ENCODE measurements at regions not wholly inside any gene's neighbourhood (a gene's known extent, or its start where the extent isn't known, plus 50 kb on each side); places are given as distances from the start of the nearest gene placed in this dataset.

DNA sequence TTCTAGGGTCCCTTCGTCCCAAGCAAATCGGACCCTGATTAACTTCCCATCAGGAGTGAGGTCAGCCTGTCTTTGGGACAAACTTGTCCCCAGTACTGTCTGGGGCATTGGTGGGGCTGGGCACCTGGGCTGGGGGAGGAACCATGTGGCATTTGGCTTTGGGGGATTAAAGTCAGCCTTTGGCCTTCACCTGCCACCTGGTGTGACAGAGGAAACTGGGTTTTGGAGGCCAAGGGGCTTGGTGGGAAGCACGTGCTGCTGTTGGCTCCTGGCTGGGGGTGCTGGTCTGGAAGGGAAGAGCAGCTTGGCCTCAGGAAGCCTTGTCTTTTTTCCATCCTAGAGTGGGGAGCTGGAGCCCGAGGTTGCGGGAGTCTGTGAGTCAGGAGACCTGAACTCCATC is 78.4 kb upstream of the NECTIN1 start:
- no peak for DNase-seq

DNA sequence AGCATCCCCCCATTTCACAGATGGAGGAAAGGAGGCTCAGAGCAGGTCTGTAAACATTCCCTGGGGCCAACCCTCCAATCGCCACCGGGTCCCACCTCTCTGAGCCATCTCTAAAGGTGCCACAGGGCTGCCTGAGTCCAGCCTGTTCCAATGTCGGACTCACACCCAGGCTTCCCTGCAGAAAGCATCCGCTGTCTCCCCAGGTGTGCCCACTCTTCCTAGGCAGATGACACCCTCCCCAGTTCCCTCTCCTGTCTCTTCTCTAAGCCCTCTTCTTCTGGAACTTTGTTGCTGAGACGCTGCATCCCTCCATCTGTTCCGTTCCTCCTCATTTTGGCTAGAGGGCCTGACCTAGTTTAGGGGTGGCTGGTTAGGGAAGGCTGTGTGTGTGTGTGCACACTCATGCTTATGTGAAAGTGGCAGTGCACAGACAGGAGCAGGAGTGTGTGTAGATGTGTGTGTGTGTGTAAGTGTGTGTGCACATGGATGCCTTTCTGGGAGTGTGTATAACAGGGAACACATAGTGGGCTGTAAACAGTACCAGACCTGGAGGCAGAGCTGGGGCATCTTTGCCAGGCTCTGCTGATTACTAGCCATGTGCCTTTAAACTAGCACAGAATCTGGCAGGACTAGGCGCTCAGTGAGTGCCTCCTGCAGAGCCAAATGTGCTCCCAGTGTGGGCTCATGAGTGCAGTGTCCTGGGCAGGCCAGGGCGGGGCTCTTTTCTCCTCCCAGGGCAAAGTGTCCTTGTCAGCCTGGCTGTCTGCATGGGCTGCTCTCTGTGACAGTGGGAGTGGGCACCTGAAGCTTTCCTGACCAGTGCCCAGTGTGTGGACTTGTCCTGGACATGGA is 77.3 kb upstream of the NECTIN1 start:
- DNase-seq: no peak

DNA sequence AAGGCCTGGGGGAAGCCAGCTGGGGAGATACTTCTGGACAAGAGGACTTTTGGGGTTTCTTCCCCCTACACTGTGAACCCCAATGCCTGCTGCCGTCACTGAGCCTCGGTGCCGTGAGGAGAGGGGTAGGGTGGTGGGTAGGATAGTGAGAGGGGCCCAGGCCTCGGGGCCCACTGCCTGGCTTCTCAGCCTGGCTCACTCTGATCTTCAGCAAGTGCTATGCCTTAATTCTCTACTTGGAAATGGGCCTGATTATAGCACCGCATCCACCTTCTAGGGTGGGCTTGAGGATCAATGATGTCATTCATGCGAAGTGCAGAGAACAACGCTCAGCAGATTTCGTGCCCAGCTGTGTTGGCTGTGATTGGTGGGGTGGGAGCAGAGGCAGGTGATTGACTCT is 76.7 kb upstream of the NECTIN1 start:
- DNase-seq: no peak

DNA sequence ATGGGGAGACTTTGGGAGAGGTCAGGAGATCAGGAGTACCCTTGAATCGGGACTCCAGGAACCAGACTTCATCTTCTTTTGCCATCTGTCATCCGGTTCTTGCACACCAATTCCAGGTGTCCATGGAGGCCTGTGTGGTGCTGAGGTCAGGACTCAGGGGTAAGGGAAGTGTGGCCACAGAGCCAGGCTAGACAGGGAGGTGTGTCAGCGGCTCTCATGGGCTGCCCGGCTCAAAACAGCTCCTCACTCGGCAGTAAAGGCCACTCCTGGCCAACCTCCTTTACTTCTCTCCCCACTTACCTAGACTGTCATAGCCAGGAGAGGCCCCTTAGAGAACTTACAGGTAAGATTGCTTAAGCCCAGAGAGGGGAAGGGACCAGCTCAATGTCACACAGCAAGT is 75.7 kb upstream of the NECTIN1 start:
- no peak for DNase-seq

DNA sequence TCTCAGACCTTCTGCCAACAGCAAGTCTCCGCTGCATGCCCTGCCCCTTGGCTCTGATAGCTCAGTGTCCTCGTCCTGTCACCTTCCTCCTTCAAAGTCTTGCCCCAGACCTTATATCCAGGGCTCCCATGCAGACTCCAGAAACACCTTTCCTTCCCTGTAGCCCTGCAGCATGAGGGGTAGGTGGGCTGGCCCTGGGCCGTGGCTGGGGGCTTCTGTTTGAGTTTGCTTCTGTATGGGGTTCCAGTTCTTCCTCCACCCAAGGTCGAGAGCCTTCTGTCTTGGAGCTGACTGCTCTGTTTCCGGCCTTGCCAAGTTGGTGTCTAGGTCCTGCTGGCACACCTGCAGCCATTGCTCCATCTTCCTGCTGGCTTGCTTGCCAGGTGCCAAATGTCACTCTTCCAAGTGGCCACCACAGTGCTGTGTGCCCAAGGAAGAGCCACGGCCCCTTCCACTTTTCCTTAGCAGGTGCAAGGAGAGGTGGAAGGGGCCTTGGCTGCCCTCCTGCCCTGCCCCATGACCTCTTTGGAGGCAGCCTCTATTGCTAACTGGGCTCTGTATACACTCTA is 74.8 kb upstream of the NECTIN1 start:
- no peak for DNase-seq

DNA sequence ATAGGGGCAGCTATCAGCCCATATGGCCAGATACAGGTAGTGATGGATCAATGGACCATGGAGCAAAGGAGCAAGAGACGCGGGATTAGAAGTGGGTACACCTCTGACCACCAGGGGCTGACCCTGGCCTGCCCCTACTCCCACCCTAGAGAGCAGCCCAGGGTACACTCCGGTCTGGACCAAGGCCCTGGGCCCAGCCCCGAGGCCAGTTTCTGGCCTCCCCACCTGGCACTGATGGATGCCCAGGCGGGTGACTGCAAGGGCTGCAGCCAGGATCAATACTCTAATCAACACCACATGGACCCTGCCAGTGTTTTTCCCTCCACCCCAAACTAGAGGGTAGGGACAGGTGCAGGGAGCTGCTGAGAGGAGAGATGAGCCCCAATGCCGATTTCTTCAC is 74.1 kb upstream of the NECTIN1 start:
- DNase-seq: no peak

DNA sequence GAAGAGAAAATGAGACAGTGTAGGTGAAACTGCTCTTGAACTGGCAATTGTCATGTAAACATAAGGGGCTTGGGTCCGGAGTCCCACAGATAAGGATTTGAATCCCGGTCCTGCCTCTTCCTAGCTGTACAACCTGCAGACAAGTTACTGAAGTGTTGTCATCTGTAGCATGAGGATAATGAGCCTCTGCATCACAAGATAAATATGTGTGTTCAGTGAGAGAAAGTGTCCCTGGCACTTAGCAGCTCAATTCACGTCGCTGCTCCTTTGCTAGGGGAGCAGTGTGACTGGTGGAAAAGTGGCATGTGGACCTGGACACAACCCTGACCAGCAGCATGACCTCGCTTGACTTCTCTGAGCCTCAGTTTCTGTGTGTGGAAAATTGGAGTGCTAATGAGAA is 73.7 kb upstream of the NECTIN1 start:
- DNase-seq: no peak

DNA sequence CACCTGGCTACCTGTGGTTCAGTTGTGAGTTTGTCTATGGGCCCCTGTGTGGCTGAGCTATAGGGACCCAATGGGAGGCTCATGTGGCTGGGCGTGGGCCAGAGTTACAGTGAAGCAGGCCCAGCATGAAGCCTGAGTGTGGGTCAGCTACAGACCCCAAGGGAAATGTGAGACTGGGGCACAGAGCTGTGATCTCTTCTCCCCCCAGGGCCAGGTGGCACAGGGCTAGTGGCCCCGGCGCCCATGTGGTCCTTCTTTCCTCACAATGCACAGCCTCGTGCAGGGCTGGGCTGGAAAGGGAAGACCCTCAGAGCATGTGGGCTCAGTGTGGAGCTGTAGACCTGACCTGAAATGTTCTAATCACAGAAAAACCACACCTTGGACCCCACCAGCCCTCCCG is 71.6 kb upstream of the NECTIN1 start:
- DNase-seq: no peak

DNA sequence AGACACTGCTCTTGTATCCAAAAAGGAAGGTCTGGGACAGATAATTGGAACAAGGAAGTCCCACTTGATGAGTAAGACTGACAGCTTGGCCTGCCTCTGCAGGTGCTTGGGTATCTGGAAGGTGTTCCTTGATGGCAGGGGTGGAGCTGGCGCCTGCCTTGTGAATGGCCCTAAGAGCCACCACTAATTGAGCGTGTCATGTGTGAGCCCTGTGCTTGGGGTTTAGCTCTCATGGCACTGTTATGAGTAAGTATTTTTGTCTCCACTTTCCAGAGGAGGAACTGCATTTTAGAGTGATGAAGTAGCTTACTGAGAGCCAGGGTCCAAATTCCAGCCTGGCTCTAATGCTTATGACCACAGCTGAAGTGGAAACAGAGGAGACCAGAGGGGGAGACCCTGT is 71.2 kb upstream of the NECTIN1 start:
- DNase-seq: peak in 1 of 3 experiments; percentile 90

DNA sequence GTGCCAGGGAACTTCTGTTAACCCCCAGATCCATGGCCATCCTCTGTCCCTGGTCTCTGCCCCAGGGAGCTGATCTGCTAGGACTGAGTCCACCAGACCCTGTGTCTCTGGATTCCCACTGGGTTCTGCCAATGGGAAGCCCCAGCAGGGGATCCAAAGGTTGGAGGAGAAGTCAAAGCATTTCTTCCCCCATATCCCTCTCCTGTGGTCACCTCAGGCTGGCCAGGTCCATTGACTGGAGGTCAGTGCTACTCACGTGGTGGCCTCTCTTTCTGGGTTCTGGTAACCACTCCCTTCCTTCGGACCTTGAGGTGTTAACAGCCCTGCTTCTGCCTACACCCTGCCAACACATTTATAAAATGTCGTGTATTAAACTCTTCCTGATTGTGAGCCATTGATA is 69.7 kb upstream of the NECTIN1 start:
- no peak for DNase-seq

DNA sequence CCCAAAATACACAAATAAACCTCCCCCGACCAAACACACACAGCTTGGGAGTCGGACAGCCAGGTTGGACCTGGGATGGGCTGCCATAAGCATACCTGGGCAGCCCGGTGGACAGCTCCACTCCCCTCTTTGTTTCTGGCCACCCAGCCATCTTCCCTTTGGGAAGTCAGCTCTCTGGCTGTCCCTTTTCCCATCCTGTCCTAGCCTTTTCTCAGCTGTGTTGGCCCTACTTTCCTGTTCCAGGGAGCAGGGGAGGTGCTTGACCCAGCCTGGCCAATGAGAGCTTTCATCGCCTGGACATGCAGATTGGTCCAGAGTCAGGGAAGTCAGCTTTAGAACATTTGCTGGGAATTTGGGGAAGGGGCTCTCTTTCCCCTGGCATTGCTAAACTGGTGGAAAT is 68.7 kb upstream of the NECTIN1 start:
- peak in 1 of 3 experiments; percentile 26 for DNase-seq

DNA sequence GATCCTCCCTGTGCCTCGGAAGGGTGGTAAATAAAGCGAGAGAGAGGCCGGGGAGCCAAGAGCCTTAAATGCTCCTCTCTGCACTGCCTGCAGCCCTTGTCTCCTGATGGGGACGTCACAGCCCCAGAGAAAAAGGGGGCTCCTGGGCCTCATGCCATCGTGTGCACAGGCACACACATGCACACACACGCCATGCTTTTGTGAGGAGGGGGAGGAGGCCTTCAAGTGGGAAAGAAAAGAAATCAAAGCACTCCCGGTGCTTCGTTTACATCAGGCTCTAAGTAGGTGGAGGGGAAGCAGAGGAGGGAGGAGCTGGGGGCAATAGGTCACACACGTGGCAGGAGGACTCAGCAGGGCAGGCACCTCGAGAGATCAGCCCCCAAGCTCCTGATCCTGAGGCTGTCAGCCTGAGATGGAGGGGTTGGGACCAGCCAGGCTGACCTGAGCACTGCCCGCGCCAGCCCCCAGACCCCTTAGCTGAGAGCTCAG is 68.2 kb upstream of the NECTIN1 start:
- DNase-seq: peak; percentile 9 to 77 (median 43)

DNA sequence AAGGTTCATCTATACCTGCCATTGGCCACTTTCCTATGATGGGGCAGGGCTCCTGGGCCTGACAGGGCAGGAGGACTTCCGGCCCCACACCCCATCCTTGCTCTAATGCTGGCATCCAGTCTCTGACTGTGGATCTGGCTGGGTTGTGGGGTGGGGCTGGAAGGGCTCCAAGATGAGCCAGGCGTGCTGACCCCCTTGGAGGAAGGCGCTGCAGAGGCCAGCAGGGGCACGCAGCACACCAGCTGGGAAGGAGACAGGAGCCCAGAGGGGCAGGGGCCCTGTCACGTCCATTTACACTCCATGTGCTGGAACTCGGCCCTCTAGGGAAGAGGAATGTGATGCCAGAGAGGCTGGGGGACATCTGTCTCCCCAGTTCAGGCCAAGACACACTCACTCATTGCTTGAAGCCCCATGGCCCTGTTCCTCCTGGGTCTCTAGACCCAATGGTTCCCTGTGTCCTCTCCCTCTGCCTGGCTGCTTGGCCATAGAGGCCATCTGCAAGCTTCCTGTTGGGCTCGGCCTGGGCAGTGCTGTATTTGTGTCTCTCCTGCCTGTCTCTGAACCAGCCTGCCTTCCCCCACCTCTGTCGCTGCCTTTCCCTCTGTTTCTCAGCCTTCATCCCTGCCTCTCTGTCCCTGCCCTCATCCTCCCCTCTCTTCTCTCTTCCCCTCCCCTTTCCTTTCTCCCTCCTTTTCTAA is 67.5 kb upstream of the NECTIN1 start:
- no peak for DNase-seq

DNA sequence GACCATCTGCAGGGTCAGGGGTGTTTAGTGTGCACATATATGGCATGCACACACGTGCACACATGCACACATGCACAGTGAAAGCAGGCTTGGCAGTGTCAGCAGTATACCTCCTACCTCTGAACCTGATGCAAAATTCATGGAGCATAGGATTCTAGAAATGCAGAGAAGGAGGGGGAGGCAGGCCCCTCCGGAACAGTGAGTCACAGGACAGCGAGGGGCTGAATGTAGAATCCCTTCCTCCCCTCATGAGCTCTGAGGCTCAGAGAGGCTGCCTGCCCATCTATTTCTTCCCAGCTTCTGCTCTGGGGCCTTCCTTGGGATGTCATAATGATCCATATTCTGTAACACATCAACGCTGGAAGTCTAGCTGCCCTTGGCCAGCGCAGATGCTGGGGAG is 66.7 kb upstream of the NECTIN1 start:
- DNase-seq: no peak

DNA sequence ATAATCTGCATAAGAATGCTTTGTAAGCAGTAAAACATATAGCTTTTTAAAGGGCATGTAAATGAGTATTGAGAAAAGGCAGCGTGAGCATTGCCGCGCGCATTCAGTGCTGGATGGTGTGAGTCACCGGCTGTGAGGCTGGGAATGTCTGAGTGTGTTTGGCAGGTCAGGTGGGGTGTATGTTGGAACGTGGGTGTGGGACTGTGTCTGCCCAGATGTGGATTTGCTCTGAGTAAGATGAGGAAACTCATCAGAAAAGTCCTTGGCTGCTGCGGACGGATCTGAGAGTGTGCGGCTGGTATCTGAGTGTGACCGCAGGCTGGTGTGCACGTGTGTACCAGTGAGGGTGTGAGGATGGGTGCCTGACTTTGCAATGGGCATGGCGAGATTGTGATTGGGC is 66.2 kb upstream of the NECTIN1 start:
- DNase-seq: no peak

DNA sequence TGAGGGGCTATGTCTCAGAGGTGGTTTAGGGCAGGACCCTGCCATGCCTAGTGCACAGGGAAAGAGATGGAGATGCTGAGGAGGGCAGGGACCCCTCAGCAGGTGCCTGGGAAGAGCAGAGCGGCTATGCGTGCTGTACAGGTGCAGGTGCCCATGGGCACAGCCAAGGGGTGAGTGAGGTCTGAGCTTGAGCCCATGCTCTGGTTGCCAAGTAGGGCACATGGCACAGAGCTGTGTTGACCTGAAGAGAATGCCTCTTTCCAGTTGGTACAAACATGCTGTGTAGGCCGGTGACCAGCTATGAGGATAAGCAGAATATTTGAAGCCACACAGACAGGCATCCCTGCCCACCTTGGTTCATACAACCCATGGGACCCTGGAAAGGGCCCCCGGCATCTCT is 65.8 kb upstream of the NECTIN1 start:
- DNase-seq: no peak

DNA sequence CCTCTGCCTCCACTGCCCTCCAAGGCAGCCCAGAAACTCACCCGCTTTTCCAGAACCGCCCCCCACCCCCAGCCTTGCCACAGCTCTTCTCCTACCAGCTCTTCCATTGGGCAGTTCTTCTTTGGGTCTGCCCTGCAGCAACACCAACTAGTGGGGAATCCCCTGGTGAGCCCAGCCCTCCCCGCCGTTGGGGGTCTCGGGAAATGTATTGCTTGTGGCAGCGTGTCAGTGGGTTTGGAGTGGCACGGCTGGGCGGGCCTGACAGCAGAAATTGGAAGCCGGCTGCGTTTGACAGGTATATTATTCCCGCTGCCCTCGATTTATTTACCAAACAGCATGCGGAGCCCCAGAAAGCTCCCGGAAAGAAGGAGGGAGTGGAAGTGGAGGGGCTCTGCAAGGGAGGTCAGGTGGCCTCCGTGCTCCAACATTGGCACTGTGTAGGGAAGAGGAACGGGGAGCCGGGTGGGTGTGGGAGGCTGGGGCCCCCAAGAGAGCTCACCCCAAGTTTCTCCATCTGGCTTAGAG is 65.2 kb upstream of the NECTIN1 start:
- peak in 2 of 3 experiments; percentile 16 to 36 for DNase-seq

DNA sequence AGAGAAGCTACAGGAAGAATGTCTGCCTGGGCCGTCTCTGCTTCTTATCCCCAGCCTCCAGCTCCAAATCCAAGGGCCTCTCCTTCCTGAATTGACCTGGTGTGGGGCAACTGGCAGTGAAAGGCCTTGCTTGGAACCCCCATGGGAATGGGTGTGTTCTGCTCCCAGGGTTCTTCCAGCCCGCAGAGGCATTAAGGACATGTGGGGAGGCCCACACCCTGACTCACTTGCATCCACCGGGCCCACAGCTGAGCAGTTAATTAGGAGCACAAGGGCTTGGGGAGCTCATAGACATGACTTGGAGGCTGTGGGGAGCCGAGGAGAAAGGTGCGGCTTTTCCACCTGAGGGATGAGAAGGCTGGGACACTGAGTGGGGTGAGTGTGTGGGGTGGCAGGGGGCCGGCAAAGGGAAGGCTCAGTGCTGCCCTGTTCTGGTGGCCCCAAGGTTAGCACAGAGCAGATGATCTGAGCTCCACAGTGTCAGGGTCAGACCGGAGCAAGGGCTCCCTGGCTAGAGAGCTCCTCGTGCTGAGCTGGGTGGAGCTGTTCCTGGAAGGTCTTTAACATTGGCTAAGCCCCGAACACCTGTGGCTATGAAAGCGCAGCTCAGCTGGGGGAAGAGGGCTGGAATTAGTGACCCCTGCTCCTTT is 64.5 kb upstream of the NECTIN1 start:
- no peak for DNase-seq

DNA sequence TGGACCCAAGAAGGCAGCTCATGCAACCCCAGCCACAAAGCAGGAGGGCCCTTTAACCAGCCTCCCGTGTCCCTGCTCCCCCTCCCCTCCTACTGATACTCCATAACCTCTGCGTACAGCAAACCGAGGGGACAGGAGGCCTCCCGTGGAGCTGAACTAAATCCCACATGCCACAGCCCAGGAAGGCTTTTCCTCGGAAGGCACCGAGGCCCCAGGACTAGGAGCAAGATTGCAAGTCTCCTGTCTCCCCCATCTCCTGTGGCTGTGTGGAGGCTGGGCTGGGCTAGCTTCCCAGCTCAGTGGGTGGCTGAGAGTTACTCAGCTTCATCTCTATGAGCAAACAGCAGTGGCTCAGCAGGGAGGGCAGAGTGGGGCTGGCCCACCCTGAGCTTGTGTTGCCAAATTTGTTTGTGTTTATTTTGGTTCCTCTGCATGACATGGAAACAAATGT is 62.7 kb upstream of the NECTIN1 start:
- DNase-seq: peak in 2 of 3 experiments; percentile 32 to 67

DNA sequence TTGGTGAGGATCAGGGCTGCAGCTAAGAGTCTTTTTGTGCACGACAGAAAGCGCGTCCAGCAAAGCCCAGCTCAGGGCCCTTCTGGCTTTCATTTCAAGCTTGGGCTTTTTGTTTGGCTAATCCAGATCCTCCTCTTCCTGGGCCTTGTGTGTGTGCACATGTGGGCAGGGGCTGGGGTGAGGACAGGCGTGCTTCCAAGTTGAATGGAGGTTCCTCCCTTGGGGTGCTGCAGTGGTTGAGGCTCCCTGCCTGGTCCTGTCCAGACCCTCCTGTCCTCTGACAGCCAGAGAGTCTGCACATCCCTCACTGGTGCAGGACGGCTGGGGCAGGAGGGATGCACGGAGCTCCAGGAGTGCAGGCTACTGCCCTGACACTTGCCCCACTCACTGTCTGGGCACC is 62.0 kb upstream of the NECTIN1 start:
- DNase-seq: no peak

DNA sequence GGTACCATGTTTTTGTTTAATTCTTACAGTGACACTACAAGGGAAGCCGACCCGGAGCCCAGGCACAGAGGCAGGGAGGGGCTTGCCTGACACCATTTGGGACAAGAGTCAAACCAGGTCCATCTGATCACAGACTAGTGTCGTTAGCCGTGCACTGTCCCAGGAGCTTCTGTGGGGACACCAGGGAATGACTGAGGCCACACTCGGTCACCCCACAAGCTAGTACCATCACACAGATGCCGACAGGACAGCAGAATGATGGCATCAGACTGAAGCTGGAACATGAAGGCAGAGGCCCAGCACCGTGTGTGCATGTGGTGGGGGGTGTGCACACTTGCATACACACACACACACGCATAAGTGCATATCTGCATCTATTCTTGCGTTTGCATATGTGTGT is 61.5 kb upstream of the NECTIN1 start:
- no peak for DNase-seq

DNA sequence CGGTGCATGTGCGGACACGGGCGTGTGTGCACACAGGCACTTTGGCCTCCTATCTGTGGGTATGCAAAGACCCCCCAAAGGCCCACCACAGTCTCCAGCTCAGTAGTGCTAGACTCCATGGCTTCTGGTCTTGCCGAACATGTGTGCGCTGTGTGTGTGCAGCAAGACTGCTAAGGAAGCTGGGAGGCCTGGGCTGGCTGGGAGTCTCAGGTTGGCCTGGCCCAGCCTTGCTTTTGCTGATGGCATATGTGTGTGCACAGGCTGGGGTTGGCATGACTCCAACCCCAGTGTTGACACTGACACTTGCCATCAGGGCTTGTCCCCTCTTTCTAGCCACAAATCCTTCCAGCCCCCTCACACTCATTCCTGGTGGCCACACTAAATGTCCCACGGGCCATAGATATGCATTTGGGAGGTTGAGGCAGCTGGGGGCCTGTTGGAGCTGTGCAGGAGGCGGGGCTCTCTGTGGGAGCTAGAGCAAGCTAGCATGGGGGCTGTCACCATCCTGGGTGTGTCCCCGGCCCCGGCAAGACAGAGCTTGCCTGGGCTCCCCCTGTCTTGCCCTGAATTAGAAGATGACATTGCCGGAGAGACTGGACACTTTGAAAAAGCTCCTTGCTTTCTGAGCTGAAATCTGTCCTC is 60.9 kb upstream of the NECTIN1 start:
- no peak for DNase-seq

All from NCI-H1417 (cell line).